ENCODE measurements at regions not wholly inside any gene's neighbourhood (a gene's known extent, or its start where the extent isn't known, plus 50 kb on each side); places are given as distances from the start of the nearest gene placed in this dataset.

DNA sequence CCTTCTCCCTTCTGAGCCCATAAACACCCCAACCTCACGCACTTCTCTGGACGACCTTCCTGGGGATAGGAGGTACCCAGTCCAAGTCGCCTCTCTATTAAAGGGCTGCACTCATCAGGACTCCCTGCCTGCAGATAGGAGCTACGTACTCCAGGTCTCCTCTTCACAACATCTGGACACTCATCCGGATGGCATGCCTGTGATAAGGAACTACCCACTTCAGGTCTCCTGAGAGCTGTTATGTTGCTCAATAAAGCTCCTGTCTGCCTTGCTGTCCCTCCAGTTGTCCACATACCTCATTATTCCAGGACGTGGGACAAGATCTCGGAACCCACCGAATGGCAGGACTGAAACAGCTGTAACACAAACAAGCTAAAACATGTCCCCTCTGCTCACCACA is 548.0 kb downstream of the TBC1D32 start:
- ATAC-seq (no peak), FAIRE-seq (no peak), DNase-seq (ENCODE audit: extremely low read depth in 1 of 4, low spot score in 3 of 4) (no peak)
- TF ChIP-seq HNRNPUL1 (IDR thresholded peaks at IDR 0.05; ENCODE audit: low read length) = no peak
- TF ChIP-seq ZNF174 (CRISPR knock-in tag; IDR thresholded peaks at IDR 0.05) = no peak
- TF ChIP-seq, protein P1, sequence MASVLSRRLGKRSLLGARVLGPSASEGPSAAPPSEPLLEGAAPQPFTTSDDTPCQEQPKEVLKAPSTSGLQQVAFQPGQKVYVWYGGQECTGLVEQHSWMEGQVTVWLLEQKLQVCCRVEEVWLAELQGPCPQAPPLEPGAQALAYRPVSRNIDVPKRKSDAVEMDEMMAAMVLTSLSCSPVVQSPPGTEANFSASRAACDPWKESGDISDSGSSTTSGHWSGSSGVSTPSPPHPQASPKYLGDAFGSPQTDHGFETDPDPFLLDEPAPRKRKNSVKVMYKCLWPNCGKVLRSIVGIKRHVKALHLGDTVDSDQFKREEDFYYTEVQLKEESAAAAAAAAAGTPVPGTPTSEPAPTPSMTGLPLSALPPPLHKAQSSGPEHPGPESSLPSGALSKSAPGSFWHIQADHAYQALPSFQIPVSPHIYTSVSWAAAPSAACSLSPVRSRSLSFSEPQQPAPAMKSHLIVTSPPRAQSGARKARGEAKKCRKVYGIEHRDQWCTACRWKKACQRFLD (CRISPR knock-in tag; IDR thresholded peaks at IDR 0.05) = no peak
- no peak for TF ChIP-seq MIER1 (IDR thresholded peaks at IDR 0.05; ENCODE audit: low read depth)
- no peak for TF ChIP-seq DIDO1 (tag; IDR thresholded peaks at IDR 0.05; ENCODE audit: low read depth)
- TF ChIP-seq MCM3 (IDR thresholded peaks at IDR 0.05) = no peak
- no peak for TF ChIP-seq ETS2 (tag; IDR thresholded peaks at IDR 0.05; ENCODE audit: borderline replicate concordance, poor library complexity, severe bottlenecking)
- no peak for TF ChIP-seq ZNF324 (CRISPR knock-in tag; IDR thresholded peaks at IDR 0.05)
- no peak for TF ChIP-seq MTA2 (IDR thresholded peaks at IDR 0.05; ENCODE audit: low read depth)
- no peak for TF ChIP-seq ZNF134 (CRISPR knock-in tag; conservative IDR thresholded peaks at IDR 0.05)
- TF ChIP-seq ZBTB8A (IDR thresholded peaks at IDR 0.05; ENCODE audit: partially characterized antibody) = no peak
- TF ChIP-seq ATF1 (CRISPR knock-in tag; IDR thresholded peaks at IDR 0.05) = no peak
- TF ChIP-seq ATF1 (tag; IDR thresholded peaks at IDR 0.05) = no peak
- no peak for TF ChIP-seq FIP1L1 (IDR thresholded peaks at IDR 0.05; ENCODE audit: low read depth, low read length, poor library complexity, severe bottlenecking)
- TF ChIP-seq ZNF239 (CRISPR knock-in tag; IDR thresholded peaks at IDR 0.05) = no peak
- no peak for TF ChIP-seq NELFE (IDR thresholded peaks at IDR 0.05; ENCODE audit: insufficient read depth, insufficient read length)
- no TSS peak for BruUV-seq (replicated peaks)
- Histone ChIP-seq H3K79me2 (ENCODE audit: control insufficient read depth, insufficient read depth, low read length) (no peaks in the 10 kb centered on the region), H3K9me3 (replicated peaks; ENCODE audit: control insufficient read depth, insufficient read depth, low read depth, low read length) (no peaks in the 10 kb centered on the region), H3K9me1 (ENCODE audit: control insufficient read depth, insufficient read depth, low read length) (no peaks in the 10 kb centered on the region), H3K27ac (ENCODE audit: extremely low read depth, low read depth, low read length) (no peak overlapping the region), H3K36me3 (ENCODE audit: control insufficient read depth, insufficient read depth, low read length) (no peaks in the 10 kb centered on the region), H3K27me3 (ENCODE audit: control insufficient read depth in 2 of 2, insufficient read depth in 2 of 2, low read length in 2 of 2) (no peaks in the 10 kb centered on the region), H3K9ac (ENCODE audit: insufficient read depth in 1 of 2, low read depth in 2 of 2, low read length in 2 of 2) (no peak overlapping the region), H2AFZ (ENCODE audit: low read depth, low read length) (no peak overlapping the region), H4K20me1 (replicated peaks; ENCODE audit: control insufficient read depth, insufficient read depth, low read length) (no peaks in the 10 kb centered on the region), H3K4me1 (replicated peaks in 1 of 2; ENCODE audit: control insufficient read depth in 2 of 2, insufficient read depth in 2 of 2, low read length in 2 of 2) (no peaks in the 10 kb centered on the region), H3K4me2 (ENCODE audit: insufficient read depth, low read length) (no peak overlapping the region), H3K4me3 (no peak overlapping the region)
- in situ Hi-C loops (cut with MboI) (no loop called here), intact Hi-C loops (cut with micrococcal nuclease) (no loop called here)
- under 1% methylated on average over 8 of the region's 8 CpGs for WGBS (ENCODE audit: insufficient coverage, low coverage, missing lambda C conversion rate)
- ChIA-PET CTCF (ENCODE audit: low intra/inter-chr PET ratio) (no interaction called here), POLR2A (no interaction called here)
